Prostate gland (tissue), 2 donors: ENCODE measurements at regions not wholly inside any gene's neighbourhood (a gene's known extent, or its start where the extent isn't known, plus 50 kb on each side); places are given as distances from the start of the nearest gene placed in this dataset.

Experiments used
- POLR2A ChIP-seq: fragments of 450-650 bp; IDR thresholded peaks from one replicate; pipeline ENCODE4 v1.6.1; 2016; ENCODE audit warnings: antibody characterized with exemption, mild to moderate bottlenecking
- TF ChIP-seq, protein P1 (sequence below), 4 experiments: fragments of 200-600 bp in 2 of 4; fragments of 450-650 bp in 2 of 4; sonication (generic) in 2 of 4; IDR thresholded peaks; 1 replicate in 3 of 4; 2 replicates in 1 of 4; pipeline ENCODE4 v1.5.1; 2016 to 2019; ENCODE audit warnings: antibody characterized with exemption in 4 of 4, mild to moderate bottlenecking in 2 of 4, moderate library complexity in 2 of 4

DNA sequence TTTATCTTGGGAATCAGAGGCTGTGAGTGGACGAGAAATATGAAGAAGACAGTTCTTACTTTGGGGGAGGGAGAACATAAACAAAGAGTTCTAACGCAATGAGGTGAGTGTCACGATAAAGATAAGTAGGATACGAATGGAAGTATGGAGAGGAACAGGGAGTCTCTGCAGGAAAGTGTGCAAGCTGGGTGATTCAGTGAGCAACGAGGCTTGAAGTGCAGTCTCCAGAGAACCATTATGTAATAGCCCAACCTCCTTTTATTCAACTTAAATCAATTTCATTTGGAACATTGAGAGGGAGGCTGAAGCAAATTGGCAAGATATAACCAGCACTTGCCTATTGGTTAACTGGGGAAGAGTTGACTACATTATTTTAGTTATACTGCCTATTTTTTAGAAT is 99.3 kb upstream of the PLD5 start:
- TF ChIP-seq, protein P1, sequence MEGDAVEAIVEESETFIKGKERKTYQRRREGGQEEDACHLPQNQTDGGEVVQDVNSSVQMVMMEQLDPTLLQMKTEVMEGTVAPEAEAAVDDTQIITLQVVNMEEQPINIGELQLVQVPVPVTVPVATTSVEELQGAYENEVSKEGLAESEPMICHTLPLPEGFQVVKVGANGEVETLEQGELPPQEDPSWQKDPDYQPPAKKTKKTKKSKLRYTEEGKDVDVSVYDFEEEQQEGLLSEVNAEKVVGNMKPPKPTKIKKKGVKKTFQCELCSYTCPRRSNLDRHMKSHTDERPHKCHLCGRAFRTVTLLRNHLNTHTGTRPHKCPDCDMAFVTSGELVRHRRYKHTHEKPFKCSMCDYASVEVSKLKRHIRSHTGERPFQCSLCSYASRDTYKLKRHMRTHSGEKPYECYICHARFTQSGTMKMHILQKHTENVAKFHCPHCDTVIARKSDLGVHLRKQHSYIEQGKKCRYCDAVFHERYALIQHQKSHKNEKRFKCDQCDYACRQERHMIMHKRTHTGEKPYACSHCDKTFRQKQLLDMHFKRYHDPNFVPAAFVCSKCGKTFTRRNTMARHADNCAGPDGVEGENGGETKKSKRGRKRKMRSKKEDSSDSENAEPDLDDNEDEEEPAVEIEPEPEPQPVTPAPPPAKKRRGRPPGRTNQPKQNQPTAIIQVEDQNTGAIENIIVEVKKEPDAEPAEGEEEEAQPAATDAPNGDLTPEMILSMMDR (IDR thresholded peaks at IDR 0.05), result no peak
- TF ChIP-seq POLR2A, result no peak
